HG02571 (cell line): ENCODE measurements at regions not wholly inside any gene's neighbourhood (a gene's known extent, or its start where the extent isn't known, plus 50 kb on each side); places are given as distances from the start of the nearest gene placed in this dataset.
"Not testable (repeated sequence)": the region's sequence is repeated elsewhere in the genome, so short reads cannot be mapped to it uniquely, and the experiment has no call there.

Source experiments
- ATAC-seq: cut with Tn5 transposase; IDR thresholded peaks from one replicate; pipeline ENCODE4 v1.9.1; 2021; ENCODE audit warnings: mild to moderate bottlenecking, moderate library complexity; ENCODE audit not compliant: unreplicated experiment

- ATAC-seq: no peak
Measured at GRCh38 chr21:16454399-16454798, 724.6 kb downstream of the USP25 start.

GRCh38 chr21:16455526-16455925, 725.7 kb downstream of the USP25 start:
- ATAC-seq: no peak

- no peak for ATAC-seq
Measured at GRCh38 chr21:16455978-16456377, 726.2 kb downstream of the USP25 start.

GRCh38 chr21:16457498-16457897, 727.7 kb downstream of the USP25 start:
- ATAC-seq: no peak

GRCh38 chr21:16460936-16461335, 731.2 kb downstream of the USP25 start:
- no peak for ATAC-seq

- ATAC-seq: not testable (repeated sequence)
Measured at GRCh38 chr21:16464211-16464889, 734.6 kb downstream of the USP25 start.

GRCh38 chr21:16468184-16468583, 738.4 kb downstream of the USP25 start:
- ATAC-seq: no peak

GRCh38 chr21:16473988-16474387, 744.2 kb downstream of the USP25 start:
- ATAC-seq: no peak

- ATAC-seq: no peak
Measured at GRCh38 chr21:16476056-16476825, 746.5 kb downstream of the USP25 start.

GRCh38 chr21:16488042-16488441, 758.3 kb downstream of the USP25 start:
- no peak for ATAC-seq

GRCh38 chr21:16492356-16492755, 762.6 kb downstream of the USP25 start:
- ATAC-seq: no peak

GRCh38 chr21:16492892-16493291, 763.1 kb downstream of the USP25 start:
- ATAC-seq: no peak

- no peak for ATAC-seq
Measured at GRCh38 chr21:16496609-16497008, 766.8 kb downstream of the USP25 start.

- ATAC-seq: no peak
Measured at GRCh38 chr21:16500271-16500670, 770.5 kb downstream of the USP25 start.

- ATAC-seq: no peak
Measured at GRCh38 chr21:16502273-16502672, 772.5 kb downstream of the USP25 start.

GRCh38 chr21:16502897-16503296, 773.1 kb downstream of the USP25 start:
- no peak for ATAC-seq

GRCh38 chr21:16504281-16504680, 774.5 kb downstream of the USP25 start:
- no peak for ATAC-seq

GRCh38 chr21:16504766-16505165, 775.0 kb downstream of the USP25 start:
- no peak for ATAC-seq

GRCh38 chr21:16509476-16509875, 779.7 kb downstream of the USP25 start:
- ATAC-seq: no peak

- no peak for ATAC-seq
Measured at GRCh38 chr21:16514316-16514715, 784.5 kb downstream of the USP25 start.

GRCh38 chr21:16517383-16517782, 787.6 kb downstream of the USP25 start:
- no peak for ATAC-seq

GRCh38 chr21:16519036-16519435, 789.3 kb downstream of the USP25 start:
- ATAC-seq: no peak
